Gastrocnemius medialis (tissue), 4 donors: ENCODE measurements at regions not wholly inside any gene's neighbourhood (a gene's known extent, or its start where the extent isn't known, plus 50 kb on each side); places are given as distances from the start of the nearest gene placed in this dataset.

Experiments
- ATAC-seq, 2 donors: fragments of 150-250 bp; one replicate each; pipeline ENCODE4 v1.9.1; 2016
- DNase-seq, 2 donors: peaks; one replicate each; pipeline ENCODE4 v3.0.0-alpha.2; 2019
- H3K27ac ChIP-seq, 4 donors: fragments of 200-600 bp; sonication (generic); 1 replicate in 1 of 4; 2 replicates in 3 of 4; pipeline ENCODE4 v1.5.1; 2016 to 2018; ENCODE audit warnings: mild to moderate bottlenecking in 2 of 4, moderate library complexity in 1 of 4
- H3K27me3 ChIP-seq, 3 donors: fragments of 200-600 bp; sonication (generic) in 2 of 3; 1 replicate in 1 of 3; 2 replicates in 2 of 3; pipeline versions ENCODE4 v1.5.1 to v1.6.0; 2016 to 2019; ENCODE audit warnings: mild to moderate bottlenecking in 1 of 3, moderate library complexity in 1 of 3
- H3K36me3 ChIP-seq, 2 donors: fragments of 200-600 bp; sonication (generic) in 1 of 2; one replicate each; pipeline ENCODE4 v1.5.1; 2017 to 2018
- H3K4me1 ChIP-seq, 2 donors: fragments of 200-600 bp; sonication (generic) in 1 of 2; one replicate each; pipeline ENCODE4 v1.5.1; 2016 to 2017; ENCODE audit warnings: mild to moderate bottlenecking in 2 of 2
- H3K4me3 ChIP-seq, 4 donors: fragments of 200-600 bp; sonication (generic) in 3 of 4; 1 replicate in 1 of 4; 2 replicates in 3 of 4; pipeline ENCODE4 v1.5.1; 2016 to 2019; ENCODE audit warnings: mild to moderate bottlenecking in 2 of 4
- H3K9me3 ChIP-seq, 3 donors: fragments of 200-600 bp; sonication (generic) in 2 of 3; 1 replicate in 1 of 3; 2 replicates in 2 of 3; pipeline ENCODE4 v1.5.1; 2016 to 2019
- CTCF ChIP-seq, 5 experiments: fragments of 450-650 bp in 3 of 5; fragments of 200-600 bp in 2 of 5; sonication (generic) in 2 of 5; IDR thresholded peaks in 4 of 5; conservative IDR thresholded peaks in 1 of 5; 1 replicate in 4 of 5; 2 replicates in 1 of 5; pipeline ENCODE4 v1.5.1; 2016 to 2019; ENCODE audit warnings: antibody characterized with exemption in 5 of 5, mild to moderate bottlenecking in 3 of 5, moderate library complexity in 3 of 5
- POLR2A ChIP-seq, 2 donors: fragments of 450-650 bp; IDR thresholded peaks; one replicate each; pipeline ENCODE4 v1.6.1; 2017; ENCODE audit warnings: antibody characterized with exemption in 2 of 2, mild to moderate bottlenecking in 2 of 2, moderate library complexity in 2 of 2
- in situ Hi-C, 4 donors: fragments of 200-750 bp; cut with MboI; loops; one replicate each; pipeline versions ENCODE4 v1.15.0 to v1.8.0; 2017; ENCODE audit warnings: low sequenced_read_pairs in 4 of 4
- intact Hi-C: fragments of 100-400 bp; cut with DNase I; formaldehyde crosslinking; loops from one replicate; pipeline ENCODE4 v1.15.1; 2023; ENCODE audit warnings: low total_unique reads

- Histone ChIP-seq H3K4me3 (no peak overlapping the region), H3K27me3 (no peaks in the 10 kb centered on the region), H3K9me3 (no peaks in the 10 kb centered on the region), H3K4me1 (no peaks in the 10 kb centered on the region), H3K27ac (no peak overlapping the region), H3K36me3 (no peaks in the 10 kb centered on the region)
- TF ChIP-seq POLR2A (IDR thresholded peaks at IDR 0.05): no peak
- no peak for TF ChIP-seq CTCF (IDR thresholded peaks at IDR 0.05 in 4 of 5, conservative IDR thresholded peaks at IDR 0.05 in 1 of 5)
- ATAC-seq: no peak
- intact Hi-C loops (no loop called here), in situ Hi-C loops (no loop called here)
- no peak for DNase-seq
Observed at GRCh38 chr5:29016067-29016466, 1977.7 kb upstream of the CDH9 start.

GRCh38 chr5:29015523-29015922 lies 1977.1 kb upstream of the CDH9 start:
- in situ Hi-C loops: no loop called here

GRCh38 chr5:29005386-29005785 lies 1967.0 kb upstream of the CDH9 start:
- Histone ChIP-seq H3K36me3 (no peaks in the 10 kb centered on the region), H3K4me3 (no peak overlapping the region), H3K27me3 (no peaks in the 10 kb centered on the region), H3K27ac (no peak overlapping the region), H3K9me3 (no peaks in the 10 kb centered on the region), H3K4me1 (no peaks in the 10 kb centered on the region)
- no peak for ATAC-seq
- intact Hi-C loops (no loop called here), in situ Hi-C loops (no loop called here)
- DNase-seq: no peak
- TF ChIP-seq POLR2A (IDR thresholded peaks at IDR 0.05) (no peak), CTCF (IDR thresholded peaks at IDR 0.05 in 4 of 5, conservative IDR thresholded peaks at IDR 0.05 in 1 of 5) (no peak)

More at GRCh38 chr5:29015523-29015922, 1977.1 kb upstream of the CDH9 start:
- ATAC-seq: no peak
- Histone ChIP-seq H3K4me1 (no peaks in the 10 kb centered on the region), H3K36me3 (no peaks in the 10 kb centered on the region), H3K27ac (no peak overlapping the region), H3K27me3 (no peaks in the 10 kb centered on the region), H3K4me3 (no peak overlapping the region), H3K9me3 (no peaks in the 10 kb centered on the region)
- TF ChIP-seq POLR2A (IDR thresholded peaks at IDR 0.05): no peak
- no peak for TF ChIP-seq CTCF (IDR thresholded peaks at IDR 0.05 in 4 of 5, conservative IDR thresholded peaks at IDR 0.05 in 1 of 5)
- intact Hi-C loops: no loop called here
- DNase-seq: no peak

DNA sequence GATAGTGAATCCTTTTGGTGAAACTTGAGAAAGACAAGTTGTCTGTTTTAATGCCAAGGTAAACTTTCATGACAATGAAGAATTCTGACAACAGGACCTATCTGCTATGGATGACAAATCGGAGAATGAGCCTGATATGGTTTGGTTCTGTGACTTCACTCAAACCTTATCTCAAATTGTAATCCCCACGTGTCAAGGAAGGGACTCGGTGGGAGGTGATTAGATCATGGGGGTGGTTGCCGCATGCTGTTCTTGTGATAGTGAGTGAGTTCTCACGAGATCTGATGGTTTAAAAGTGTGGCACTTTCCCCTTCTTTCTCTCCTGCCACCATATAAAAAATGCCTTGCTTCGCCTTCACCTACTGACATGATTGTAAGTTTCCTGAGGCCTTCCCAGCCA lies 1964.1 kb upstream of the CDH9 start:
- in situ Hi-C loops: no loop called here
- no peak for ATAC-seq
- no peak overlapping the region for H3K4me3 ChIP-seq

More for the DNA sequence above, 1964.1 kb upstream of the CDH9 start:
- H3K27ac ChIP-seq: no peak overlapping the region
- intact Hi-C loops: no loop called here
- no peak for DNase-seq
- H3K27me3 ChIP-seq: no peaks in the 10 kb centered on the region
- no peaks in the 10 kb centered on the region for H3K36me3 ChIP-seq
- no peaks in the 10 kb centered on the region for H3K4me1 ChIP-seq
- TF ChIP-seq CTCF (IDR thresholded peaks at IDR 0.05 in 4 of 5, conservative IDR thresholded peaks at IDR 0.05 in 1 of 5): no peak
- TF ChIP-seq POLR2A (IDR thresholded peaks at IDR 0.05): no peak
- H3K9me3 ChIP-seq: no peaks in the 10 kb centered on the region
